Cardiac septum (tissue), 1 donor: ENCODE measurements at regions not wholly inside any gene's neighbourhood (a gene's known extent, or its start where the extent isn't known, plus 50 kb on each side); places are given as distances from the start of the nearest gene placed in this dataset.
A peak's percentile ranks its signal among the peaks of the same experiment; 100 is the strongest.

Experiments
- DNase-seq: peaks from one replicate; pipeline ENCODE4 v3.0.0-alpha.2; 2020; ENCODE audit warnings: low spot score
- intact Hi-C: fragments of 100-400 bp; cut with DNase I; formaldehyde crosslinking; loops from one replicate; pipeline ENCODE4 v1.14.0; 2022
- donor health status: DM: no; HTN: no; CAD: no.

- DNase-seq = peak; percentile 76
These were observed 144.0 kb upstream of the SMAD3 start for GRCh38 chr15:66921319-66921915.

DNA sequence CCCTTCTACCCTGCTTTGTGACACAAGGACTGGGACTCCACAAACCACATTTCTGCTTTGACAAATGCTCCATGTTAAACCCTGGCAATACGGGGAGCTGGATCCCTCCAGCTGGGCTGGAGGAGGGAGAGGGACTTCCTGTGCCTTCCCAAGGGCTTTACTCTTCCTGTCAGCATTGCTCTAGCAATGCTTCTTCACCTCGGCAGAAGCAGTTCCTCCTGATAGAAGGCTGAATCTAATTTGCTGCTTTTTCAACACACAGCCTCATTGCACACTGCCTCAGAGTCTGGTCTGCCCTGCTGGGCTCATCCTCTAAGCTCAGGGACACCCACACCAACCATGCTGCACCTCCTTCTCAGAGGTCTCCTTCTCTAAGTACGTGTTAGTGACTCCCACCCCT lies 142.8 kb upstream of the SMAD3 start:
- DNase-seq = no peak
- intact Hi-C loops = no loop called here

More at GRCh38 chr15:66921319-66921915, 144.0 kb upstream of the SMAD3 start:
- intact Hi-C loops = no loop called here

DNA sequence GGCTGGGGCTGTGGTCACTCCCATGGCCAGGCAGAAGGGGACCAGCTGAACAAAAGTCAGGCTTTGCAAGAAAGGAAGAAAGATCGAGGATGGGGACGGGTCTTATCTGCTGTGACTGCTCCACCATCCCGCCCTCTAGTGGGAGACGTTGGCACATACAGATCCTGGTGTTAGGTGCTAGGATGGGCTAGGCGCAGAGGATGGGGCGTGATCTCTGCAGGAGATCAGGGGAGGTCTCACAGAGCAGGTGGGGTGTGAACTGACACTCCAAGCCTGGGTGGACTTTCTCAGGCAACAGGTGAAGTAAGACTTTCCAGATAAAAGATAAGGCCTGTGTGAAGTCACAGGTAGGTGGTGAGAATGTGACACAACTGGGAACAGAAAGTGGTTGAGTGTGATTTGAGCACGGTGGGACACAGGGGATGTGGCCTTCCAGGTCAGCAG lies 141.9 kb upstream of the SMAD3 start:
- DNase-seq = peak; percentile 66
- intact Hi-C loops = no loop called here

DNA sequence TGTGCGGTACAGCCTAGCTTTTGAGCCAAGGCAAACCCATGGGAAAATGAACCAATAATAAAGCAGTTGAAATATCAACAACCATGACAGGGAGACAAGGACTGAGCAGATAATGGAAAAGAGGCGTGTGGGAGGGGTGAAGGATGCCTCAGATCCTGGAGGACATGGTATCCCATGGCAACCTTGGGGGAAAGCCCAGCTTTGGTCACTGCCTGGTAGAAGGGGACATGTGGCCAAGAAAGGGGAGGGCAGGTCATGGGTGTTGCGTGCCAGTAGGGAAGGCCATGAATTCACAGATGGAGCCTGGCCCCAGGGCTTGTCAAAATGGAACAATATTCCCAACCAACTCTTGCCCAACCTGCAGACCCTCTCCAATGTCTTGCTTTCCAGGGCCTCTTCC lies 140.5 kb upstream of the SMAD3 start:
- DNase-seq = no peak
- intact Hi-C loops = no loop called here

DNA sequence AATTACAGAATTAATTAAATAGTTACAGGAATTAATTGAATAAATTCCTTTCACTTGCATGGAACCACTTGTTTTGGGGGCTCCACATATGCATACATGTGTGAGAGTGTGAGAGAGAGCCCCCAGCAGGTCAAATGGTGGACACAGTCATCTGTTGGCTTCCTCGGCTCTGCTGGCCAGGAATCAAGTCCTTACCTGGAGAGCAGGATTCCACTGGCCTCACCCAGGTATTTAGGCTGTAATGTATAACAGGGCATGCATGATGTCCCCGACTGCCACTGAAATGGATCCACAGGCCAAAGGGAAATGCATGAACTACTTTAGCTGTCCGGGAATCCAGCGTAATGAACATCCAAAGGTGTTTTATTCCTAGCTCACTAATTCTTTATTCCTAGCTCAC lies 139.7 kb upstream of the SMAD3 start:
- intact Hi-C loops = no loop called here
- DNase-seq = no peak

DNA sequence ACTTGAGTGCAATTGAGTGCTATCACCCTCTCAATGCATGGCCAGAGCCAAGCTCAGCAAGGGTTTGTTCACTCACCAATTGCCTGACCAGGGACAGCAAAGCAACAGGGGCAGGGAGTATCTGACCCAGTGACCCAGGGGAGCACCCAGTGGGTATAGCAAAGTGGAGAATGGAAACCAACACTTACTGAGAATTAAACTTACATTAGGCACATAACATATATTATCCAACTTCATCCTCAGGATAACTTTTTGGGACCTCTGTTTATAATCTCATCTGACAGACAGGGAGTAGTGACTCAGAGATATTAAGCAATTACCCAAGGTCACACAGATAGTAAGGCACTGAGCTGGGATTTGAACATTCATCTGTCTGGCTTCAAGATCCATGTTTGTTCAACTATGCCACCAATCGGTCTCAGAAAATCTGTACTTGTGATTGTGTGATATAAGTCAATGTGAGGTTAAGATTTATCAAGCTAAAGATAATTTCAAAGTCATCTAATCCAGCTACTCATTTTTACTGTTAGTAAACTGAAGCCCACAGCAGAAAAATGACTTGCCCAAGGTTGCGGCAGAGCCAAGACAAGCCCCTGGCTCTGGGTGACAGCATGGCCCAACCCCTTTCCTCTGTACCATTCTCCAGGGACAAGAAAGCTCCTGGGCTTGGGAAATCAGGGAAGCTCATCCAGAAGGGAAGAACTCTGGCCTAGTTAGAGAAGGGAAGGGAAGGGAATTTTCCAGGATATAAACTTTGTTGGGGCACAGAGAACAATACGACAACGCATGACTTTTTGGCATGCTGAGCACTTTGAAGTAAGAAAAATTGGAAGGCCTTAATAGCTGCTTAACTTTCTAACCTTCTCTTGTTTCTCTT lies 138.0 kb upstream of the SMAD3 start:
- no peak for DNase-seq
- intact Hi-C loops = no loop called here

DNA sequence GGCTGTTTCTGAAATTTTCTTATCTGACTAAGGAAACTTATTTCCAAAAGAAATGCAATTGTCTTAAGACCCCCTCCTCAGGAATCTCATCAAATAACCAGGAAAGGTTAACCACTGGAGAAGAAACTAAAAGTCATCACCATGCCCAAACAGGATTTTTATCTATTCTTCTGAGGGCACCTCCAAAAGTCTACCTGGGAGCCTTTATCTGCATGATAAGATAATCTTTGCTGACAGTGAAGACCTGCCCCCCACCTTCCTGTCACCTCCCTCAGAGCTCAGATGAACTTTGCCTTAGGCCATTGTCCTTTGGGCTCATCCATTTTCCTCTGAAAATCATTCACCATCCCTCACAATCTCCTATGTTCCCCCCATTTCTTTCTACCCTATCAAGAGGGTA lies 137.3 kb upstream of the SMAD3 start:
- no peak for DNase-seq
- intact Hi-C loops = no loop called here

DNA sequence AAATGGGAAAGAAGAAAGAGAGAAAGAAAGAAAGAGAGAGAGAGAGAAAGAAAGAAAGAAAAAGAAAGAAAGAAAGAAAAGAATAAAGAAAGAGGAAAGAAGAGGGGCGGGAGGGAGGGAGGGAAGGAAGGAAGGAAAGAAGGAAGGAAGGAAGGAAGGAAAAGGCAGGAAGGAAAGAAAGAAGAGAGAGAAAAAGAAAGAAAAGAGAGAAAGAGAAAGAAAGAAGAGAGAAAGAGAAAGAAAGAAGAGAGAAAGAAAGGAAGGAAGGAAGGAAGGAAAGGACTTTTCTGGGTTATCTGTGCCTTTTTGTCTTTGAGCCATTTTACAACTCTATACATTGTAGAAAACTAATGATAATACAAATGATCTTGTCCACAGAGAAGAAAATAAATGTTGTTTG lies 136.6 kb upstream of the SMAD3 start:
- no peak for DNase-seq
- intact Hi-C loops = no loop called here

DNA sequence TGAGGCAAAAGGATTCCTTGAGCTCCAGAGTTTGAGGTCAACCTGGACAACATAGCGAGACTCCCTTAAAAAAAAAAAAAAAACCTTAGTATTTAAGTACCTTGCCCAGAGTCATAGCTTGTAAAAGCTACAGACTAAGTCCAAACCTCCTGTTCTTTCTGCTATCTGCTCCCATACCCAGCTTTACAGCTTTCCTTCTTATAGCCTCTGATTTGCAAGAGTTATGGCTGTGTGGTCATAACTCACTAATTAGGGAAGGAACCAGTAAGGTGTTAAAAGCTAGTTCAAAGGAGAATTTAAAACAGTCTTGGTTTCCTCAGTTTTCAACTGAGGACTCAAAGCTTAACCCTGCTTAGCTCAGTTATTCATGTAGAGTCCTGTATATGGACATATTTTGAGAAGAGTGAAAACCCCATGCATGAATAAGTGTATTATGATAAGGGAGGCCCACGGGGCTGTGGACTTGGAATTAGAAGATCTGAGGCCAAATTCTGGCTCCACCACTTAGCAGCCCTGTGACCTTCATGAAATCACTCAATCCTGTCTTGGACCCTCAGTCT lies 135.5 kb upstream of the SMAD3 start:
- intact Hi-C loops = no loop called here
- no peak for DNase-seq

GRCh38 chr15:66931768-66932633 lies 133.4 kb upstream of the SMAD3 start:
- DNase-seq = no peak
- intact Hi-C loops = no loop called here

DNA sequence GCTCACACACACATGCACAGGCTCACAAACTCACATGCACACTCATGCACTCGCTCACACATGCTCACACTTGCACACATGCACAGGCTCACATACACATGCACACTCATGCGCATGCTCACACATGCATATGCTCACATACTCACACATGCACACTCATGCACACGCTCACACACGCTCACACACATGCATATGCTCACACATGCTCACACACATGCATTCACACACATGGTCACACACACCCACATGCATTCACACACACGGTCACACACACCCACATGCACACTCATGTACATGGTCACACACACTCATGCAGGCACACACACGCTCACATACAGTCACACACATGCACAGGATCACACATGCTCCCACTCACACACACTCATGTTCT lies 132.8 kb upstream of the SMAD3 start:
- DNase-seq = no peak
- intact Hi-C loops = no loop called here

- intact Hi-C loops = no loop called here
- DNase-seq = no peak
These were observed 131.2 kb upstream of the SMAD3 start for GRCh38 chr15:66933932-66934867.

GRCh38 chr15:66934868-66935520 lies 130.4 kb upstream of the SMAD3 start:
- intact Hi-C loops = no loop called here
- DNase-seq = peak; percentile 44

- peak; percentile 63 for DNase-seq
- intact Hi-C loops = no loop called here
These were observed 129.7 kb upstream of the SMAD3 start for GRCh38 chr15:66935688-66936087.

DNA sequence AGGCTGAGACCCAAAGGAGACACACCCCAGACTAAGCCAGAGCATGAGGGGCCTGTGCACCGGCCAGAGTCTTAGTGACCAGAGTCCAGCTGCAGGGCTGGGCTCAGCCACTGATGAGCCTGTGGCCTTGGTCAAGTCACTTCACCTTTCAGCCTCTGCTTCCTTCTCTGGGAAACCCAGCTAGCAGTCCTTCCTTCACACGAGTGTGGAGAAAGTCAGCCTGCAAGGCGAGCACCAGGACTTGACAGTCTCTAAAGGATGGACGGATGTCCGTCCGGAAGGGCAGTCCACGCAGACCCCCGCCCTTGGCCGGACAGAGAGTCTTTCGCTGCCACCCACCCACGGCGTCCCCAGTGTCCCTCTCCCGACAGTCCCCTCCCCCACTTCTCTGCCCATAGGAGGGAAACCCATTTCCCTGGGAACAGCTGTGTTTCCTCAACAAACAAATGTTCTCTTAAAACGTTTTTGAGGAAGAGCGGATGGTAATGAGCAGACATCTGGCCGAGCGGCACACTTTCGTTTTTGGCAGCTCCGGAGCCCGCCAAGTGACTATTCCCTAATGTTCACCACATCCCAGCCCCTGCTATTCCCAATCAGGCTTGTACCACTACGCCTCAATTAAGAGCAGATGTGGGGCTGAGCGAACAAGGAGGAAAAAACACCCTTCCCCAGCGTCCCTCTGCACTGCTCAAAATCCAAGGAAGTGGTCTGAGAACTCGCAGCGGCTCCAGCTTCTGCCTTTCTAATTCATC lies 129.1 kb upstream of the SMAD3 start:
- DNase-seq = peak; percentile 70
- intact Hi-C loops = no loop called here

GRCh38 chr15:66936861-66937582 lies 128.4 kb upstream of the SMAD3 start:
- intact Hi-C loops = no loop called here

DNA sequence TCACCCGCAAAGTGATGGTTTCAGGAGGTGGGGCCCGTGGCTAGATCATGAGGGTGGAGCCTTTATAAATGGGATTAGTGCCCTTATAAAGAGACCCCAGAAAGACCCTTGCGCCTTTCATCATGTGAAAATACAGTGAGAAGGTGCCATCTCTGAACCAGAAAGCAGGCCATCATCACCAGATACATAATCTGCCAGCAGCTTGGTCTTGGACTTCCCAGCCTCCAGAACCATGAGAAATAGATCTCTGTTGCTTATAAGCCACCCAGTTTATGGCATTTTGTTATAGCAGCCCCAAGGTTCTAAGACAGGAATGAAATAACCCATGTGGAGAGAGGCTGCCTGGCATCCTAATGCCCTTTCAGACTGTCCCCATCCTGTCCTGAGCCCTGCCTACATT lies 127.8 kb upstream of the SMAD3 start:
- intact Hi-C loops = no loop called here
- DNase-seq = peak; percentile 20

More at GRCh38 chr15:66936861-66937582, 128.4 kb upstream of the SMAD3 start:
- DNase-seq = peak; percentile 49
